Glomerular visceral epithelial cell (primary cell): ENCODE measurements at regions not wholly inside any gene's neighbourhood (a gene's known extent, or its start where the extent isn't known, plus 50 kb on each side); places are given as distances from the start of the nearest gene placed in this dataset.

Source experiments
- DNase-seq: peaks from one replicate; pipeline ENCODE4 v3.0.0-alpha.2; 2016; ENCODE audit errors: extremely low spot score

DNA sequence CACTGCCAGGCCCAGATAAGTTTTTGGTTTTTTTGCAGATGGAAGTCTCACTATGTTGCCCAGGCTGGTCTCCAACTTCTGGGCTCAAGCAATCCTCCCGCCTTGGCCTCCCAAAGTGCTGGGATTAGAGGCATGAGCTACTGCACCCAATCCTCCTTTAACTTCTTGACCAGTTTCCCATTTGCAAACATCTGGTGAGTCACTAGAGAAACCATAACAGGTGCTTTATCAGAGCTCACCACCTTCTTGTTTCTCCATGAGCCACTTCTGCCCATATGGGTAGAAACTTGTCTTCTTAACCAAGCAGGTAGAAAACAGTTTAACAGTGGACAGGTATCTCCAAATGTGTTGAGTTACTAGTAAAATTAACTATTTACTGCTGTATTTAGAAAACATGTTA is 128.4 kb upstream of the AP1S2 start:
- DNase-seq, result no peak

GRCh38 chrX:15977644-15978043 is 123.0 kb upstream of the AP1S2 start:
- DNase-seq, result no peak

GRCh38 chrX:15976396-15976795 is 121.8 kb upstream of the AP1S2 start:
- no peak for DNase-seq

DNA sequence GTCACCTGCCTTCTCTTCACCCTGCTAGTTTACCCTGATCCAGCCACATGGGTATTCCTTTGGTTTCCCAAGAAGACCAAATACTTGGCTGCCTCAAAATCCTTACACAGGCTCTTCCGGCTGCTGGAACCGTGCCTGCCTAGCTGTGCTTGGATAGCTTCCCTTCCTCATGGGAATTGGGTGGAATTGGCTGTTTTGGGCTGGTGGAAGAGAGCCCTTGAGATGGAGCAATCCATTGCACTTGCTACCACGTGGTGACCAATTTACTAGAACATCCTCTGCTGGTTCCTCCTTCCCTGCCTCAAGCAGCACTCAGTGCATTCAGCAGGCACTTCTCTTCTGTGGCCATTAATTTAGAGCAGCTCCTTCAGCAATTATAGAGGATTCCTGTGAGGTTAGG is 119.3 kb upstream of the AP1S2 start:
- no peak for DNase-seq

GRCh38 chrX:15973299-15973698 is 118.7 kb upstream of the AP1S2 start:
- DNase-seq, result peak; percentile 21

DNA sequence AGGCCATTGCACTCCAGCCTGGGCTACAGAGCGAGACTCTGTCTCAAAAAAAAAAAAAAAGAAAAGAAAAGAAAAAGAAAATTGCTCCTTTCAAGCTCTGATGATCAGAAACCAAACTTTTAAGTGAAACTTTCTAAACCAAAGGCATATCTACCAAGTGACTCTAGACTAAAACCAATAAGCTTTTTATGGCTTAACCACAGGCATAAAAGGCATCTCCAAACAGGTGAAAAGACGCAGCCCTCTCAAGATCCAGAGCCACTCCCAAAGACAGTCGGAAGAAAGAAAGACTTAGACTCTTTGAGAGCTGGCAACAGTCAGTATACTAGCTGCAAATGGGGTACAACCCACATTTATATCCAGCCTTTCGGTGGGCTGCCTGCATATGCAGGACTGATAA is 117.1 kb upstream of the AP1S2 start:
- no peak for DNase-seq

- DNase-seq, result no peak
Observed at GRCh38 chrX:15963858-15964257, 109.2 kb upstream of the AP1S2 start.

- no peak for DNase-seq
Observed at GRCh38 chrX:15960237-15960636, 105.6 kb upstream of the AP1S2 start.

DNA sequence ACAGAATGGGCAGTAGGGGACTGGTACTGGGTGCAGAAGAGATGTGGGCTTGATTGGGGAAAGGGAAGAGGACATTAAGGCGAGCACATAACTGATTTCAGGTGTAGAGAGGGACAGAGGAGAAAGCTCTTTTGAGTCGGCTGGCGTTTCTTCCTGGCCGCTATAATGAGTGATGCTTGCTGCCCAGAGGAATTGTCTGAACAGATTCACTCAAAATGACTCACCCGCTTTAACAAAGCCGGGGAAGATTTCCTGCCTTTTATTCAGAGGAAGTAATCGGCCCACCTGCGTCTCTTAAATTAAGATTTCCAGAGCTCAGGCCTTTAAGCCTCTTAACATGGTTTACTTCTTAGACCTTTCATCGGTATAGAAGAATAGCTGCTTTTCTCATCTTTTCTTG is 102.1 kb upstream of the AP1S2 start:
- DNase-seq, result peak; percentile 32

GRCh38 chrX:15953801-15954200 is 99.2 kb upstream of the AP1S2 start:
- DNase-seq, result no peak

DNA sequence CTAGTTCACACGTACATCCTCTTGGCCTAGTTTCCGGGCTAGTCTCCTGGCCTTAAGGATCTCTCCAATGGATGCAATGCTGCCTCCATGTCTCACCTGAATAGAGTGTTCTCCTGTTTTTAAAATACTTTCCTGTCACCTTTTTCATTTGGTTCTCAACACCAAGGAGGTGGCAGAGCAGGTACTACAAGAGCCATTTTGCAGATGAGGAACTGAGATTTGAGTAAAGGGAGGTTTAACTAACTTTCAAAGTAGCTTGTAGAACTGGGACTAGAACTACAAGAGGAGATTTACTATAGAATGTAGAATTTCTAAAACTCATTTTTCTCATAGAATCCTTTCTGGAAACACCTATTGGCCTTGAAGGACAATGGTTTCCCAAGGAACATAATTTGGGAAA is 97.6 kb upstream of the AP1S2 start:
- DNase-seq, result no peak

DNA sequence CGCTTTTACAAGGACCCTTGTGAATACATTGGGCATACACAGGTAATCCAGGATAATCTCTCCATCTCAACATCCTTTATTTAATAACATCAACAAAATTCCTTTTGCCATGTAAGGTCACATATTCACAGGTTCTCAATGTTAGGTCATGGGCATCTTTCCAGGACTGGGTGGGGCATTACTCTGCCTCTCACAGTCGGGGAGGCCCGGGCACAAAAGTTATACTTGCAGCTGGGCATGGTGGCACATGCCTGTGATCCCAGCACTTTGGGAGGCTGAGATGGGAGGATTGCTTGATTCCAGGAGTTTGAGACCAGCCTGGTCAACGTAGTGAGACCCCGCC is 93.7 kb upstream of the AP1S2 start:
- no peak for DNase-seq

- peak; percentile 47 for DNase-seq
Observed at GRCh38 chrX:15947648-15948317, 93.2 kb upstream of the AP1S2 start.

DNA sequence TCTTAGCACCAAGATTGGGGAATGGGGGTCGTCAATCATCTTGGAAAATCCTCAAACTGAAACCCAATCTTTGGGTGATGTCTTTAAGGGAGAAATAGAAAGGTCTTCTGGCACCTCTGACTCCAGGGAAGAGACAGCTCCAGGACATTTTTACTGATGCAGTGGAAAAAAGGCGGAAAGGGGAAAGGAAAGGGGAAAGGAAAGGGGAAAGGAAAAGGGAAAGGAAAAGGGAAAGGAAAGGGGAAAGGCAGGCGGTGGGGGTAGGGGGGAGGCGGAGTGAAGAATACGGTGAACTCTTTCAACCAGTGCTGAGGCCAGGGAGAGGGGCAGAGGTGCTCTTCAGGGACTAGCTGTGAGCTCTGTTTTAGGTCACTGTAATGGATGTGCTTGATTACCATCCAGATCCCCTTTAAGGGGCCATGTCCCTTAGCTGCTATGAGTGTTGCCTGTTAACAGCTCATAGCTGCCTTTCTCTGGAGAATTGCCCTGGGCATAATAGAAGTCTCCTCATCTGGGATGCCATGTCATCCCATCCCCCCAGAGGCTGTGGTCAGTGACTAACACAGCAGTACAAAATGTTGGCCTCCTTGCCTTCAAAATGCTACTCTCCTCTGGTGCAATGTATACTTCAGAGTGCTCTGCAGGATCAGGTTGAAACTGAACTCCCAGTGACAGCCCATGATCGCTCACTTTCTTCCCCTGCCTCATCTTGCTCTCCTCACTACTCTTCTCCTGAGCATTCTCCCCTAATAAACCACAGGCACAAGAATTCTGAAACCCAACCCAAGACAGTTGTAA is 92.4 kb upstream of the AP1S2 start:
- DNase-seq, result peak; percentile 73

DNA sequence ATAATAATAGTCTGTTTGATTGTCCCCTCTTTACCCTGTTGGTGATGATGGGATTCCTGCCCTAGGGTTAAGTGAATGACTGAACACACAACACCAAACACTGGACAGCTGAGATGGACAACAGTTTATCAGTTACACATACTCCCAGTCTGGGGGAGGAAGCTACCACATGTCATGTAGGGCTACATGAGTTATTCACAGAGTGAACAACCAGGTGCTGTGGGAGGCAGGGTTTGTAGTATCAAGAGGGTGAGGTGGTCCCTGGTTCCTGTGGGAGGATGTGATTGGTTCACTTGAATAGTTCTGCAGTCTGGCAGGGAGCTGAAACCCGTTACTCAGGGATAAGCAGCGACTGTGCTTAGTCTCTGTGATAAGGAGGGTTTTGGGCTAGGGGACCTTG is 88.8 kb upstream of the AP1S2 start:
- DNase-seq, result no peak

- no peak for DNase-seq
Observed at GRCh38 chrX:15942307-15942706, 87.7 kb upstream of the AP1S2 start.

GRCh38 chrX:15939737-15940136 is 85.1 kb upstream of the AP1S2 start:
- no peak for DNase-seq

GRCh38 chrX:15938072-15938471 is 83.5 kb upstream of the AP1S2 start:
- DNase-seq, result no peak

GRCh38 chrX:15931362-15931761 is 76.7 kb upstream of the AP1S2 start:
- DNase-seq, result no peak

DNA sequence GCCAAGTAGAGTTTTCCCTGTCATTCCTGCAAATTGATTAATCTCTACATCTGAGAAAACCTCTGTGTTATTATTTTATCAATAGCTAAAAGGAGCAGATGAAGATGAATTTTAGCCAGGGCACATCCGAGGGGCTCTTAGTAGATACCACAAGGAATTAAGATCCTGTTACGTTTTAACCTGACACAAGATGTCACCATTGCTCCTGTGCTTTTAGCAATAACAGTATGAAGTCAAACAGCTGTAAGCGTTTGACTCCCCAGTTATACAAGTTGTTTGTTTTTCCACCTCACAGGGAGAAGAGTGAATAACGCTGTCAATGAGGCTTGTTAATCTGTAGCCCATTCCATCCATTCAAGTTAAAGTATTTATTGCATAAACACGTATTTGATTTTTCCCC is 76.0 kb upstream of the AP1S2 start:
- peak; percentile 32 for DNase-seq

- DNase-seq, result no peak
Observed at GRCh38 chrX:15929194-15929593, 74.6 kb upstream of the AP1S2 start.

DNA sequence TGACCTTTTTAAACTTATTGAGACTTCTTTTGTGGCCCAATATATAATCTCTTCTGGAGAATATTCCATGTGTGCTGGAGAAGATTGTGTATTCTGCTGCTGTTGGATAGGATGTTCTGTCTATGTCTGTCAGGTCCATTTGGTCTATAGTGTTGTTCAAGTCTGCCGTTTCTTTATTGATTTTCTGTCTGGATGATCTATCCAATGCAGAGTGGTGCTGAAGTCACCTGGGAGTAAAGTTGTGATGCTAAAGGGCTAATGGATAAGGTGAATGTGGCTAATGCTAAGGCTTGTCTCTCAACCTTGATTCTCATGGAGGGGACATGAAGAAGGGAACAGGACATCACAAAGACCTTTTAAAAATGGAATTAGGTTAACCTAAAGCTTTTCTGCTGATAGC is 72.0 kb upstream of the AP1S2 start:
- DNase-seq, result no peak

GRCh38 chrX:15918003-15918402 is 63.4 kb upstream of the AP1S2 start:
- DNase-seq, result no peak

DNA sequence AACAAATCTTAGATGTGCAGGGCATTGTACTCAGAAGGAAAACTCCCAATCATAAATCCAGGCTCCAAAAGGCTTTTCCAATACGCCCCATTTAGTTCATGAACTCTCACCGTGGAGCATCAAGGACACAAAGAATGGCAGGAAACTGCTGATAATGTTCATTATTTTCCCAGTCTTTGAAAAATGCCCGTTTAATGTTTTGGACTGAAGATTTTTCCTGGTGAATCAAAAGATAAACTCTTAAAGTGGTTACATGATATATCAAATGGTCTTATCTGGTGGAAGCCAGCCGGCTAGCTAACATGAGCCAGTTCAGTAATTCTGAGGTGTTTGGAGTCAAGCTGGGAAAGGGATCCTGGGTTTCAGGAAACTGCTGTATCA is 62.1 kb upstream of the AP1S2 start:
- no peak for DNase-seq
